GM21367 (cell line): ENCODE measurements at regions not wholly inside any gene's neighbourhood (a gene's known extent, or its start where the extent isn't known, plus 50 kb on each side); places are given as distances from the start of the nearest gene placed in this dataset.
"Not testable (repeated sequence)": the region's sequence is repeated elsewhere in the genome, so short reads cannot be mapped to it uniquely, and the experiment has no call there.

Source experiments
- ATAC-seq: cut with Tn5 transposase; IDR thresholded peaks from one replicate; pipeline ENCODE4 v1.9.1; 2021; ENCODE audit not compliant: unreplicated experiment

GRCh38 chr5:25458628-25459027 lies 813.9 kb upstream of the CDH10 start:
- no peak for ATAC-seq

- no peak for ATAC-seq
These were observed 808.7 kb upstream of the CDH10 start for GRCh38 chr5:25453500-25453899.

- no peak for ATAC-seq
These were observed 806.5 kb upstream of the CDH10 start for GRCh38 chr5:25451294-25451693.

- no peak for ATAC-seq
These were observed 803.9 kb upstream of the CDH10 start for GRCh38 chr5:25448646-25449045.

DNA sequence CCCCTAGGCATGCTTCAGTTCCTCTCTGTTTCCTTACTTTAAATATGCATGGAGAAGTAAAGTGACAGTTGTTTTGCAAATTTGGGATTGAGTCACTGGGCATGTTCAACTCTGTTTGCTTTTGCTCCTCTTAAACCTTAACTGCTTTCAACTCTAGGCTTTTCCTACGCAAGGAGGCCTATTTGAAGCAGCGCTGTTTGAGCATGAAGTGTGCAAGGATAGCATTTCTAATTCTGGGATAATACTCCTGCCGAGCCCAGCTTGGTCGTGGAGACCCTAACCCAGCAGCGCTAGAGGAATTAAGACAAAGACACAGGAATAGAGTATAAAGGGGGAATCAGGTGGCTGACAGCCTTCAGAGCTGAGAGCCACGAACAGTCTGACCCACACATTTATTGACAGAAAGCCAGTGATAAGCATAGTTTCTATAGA lies 803.4 kb upstream of the CDH10 start:
- no peak for ATAC-seq

- not testable (repeated sequence) for ATAC-seq
These were observed 801.3 kb upstream of the CDH10 start for GRCh38 chr5:25446061-25446420.

GRCh38 chr5:25445381-25446060 lies 800.7 kb upstream of the CDH10 start:
- ATAC-seq, result not testable (repeated sequence)

GRCh38 chr5:25444697-25445096 lies 799.9 kb upstream of the CDH10 start:
- ATAC-seq, result no peak

DNA sequence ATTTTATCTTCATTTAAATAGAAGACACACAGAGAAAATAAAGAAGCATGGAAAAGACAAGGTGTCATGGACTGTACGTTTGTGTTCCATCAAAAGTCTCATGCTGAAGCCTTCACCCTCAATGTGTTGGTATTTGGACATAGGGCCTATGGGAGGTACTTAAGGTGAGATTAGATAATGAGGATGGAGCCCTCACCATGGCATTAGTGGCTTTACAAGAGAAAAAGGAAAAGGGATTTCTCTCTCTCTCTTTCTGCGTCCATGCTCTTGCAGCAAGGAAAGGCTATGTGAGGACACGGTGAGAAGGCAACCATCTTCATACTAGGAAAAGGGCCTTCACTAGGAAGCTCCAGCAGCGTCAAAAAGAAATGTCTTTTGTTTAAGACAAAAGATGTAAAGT lies 797.0 kb upstream of the CDH10 start:
- ATAC-seq, result no peak

DNA sequence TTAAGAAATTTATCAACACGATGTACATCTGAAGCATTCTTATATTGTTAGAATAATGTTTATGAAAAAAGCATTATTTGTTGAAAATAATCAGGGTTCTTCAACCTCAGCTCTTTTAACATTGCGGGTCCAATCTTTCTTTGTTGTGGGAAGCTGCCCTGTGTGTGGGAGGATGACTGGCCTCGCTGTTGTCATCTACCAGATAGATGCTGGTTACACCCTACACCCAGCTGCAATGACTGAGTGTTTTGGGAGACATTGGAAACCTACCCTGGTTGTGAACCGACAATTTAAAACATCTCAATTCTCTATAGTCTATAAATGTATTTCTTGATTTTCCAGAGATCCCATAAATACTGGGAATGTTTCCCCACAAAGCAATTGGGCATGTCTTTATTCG lies 794.2 kb upstream of the CDH10 start:
- no peak for ATAC-seq

GRCh38 chr5:25438375-25438774 lies 793.6 kb upstream of the CDH10 start:
- ATAC-seq, result not testable (repeated sequence)

DNA sequence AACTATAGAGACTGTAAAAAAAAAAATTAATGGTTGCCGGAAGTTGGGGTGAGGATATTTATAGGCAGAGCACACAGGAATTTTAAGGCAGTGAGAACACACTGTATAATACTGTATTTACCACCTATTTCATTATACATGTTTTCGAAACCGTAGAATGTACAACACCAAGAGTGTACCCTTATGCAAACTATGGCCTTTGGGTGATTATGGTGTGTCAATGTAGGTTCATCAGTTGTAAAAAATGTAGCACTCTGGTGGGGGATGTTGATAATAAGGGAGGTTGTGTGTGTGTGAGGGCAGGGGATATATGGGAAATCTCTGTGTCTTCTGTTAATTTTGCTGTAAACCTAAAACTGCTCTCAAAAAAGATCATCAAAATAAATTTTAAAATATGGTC lies 791.7 kb upstream of the CDH10 start:
- ATAC-seq, result no peak

GRCh38 chr5:25435882-25436281 lies 791.1 kb upstream of the CDH10 start:
- no peak for ATAC-seq

GRCh38 chr5:25427240-25427639 lies 782.5 kb upstream of the CDH10 start:
- ATAC-seq, result no peak

DNA sequence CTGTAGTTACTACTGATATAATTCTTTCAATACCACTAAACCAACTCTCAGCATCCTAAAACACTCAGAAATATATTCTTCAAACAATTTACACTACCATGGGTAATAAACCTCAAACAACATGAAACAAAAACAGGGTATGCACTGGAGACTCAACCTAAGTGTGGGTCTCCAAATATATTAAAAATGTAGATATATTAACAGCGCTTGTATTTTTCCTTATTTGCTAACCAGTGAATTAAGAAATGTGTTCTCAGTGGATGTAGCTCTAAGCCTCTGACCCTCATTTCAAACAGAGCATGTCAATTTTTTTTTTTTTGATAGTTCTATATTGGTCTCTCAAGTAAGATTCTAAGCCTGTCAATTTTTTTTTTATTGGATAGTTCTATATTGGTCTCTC lies 778.5 kb upstream of the CDH10 start:
- ATAC-seq, result no peak

DNA sequence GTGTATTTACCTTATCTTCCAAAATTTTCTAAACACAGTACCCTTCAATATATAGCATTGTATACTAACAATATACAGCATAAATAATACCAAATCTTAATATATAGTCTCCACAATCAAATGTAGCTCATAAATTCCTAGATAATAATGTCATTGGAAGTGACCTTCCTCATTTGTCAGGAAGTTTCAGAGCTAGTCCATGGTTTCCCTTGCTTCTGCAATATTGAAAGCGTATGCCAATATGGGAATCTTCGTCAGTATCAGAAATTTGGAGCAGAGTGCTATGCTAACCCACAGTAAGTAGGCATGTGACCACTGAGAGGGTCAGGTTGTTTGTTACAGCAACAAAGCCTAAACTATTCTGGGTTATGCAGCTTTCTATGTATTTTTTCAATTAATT lies 774.9 kb upstream of the CDH10 start:
- no peak for ATAC-seq

DNA sequence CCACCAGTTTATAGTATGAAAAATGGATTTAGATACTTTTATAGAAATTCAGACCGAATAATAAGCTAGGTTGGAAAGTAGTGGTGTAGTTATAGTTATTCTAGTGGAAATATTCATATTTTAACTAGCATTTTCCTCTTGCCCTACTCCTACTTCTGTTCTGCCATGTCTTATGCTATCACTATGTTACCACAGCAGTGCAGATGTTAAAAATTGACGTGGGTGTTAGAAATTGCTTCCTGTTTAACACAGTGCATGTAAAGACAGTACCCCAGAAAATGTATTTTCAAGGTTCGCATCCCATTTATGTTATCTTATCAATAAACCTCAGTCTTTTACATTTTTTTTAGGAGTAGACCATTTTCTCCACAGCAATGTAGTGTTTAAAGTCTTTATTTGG lies 774.2 kb upstream of the CDH10 start:
- ATAC-seq, result no peak

GRCh38 chr5:25418319-25418859 lies 773.6 kb upstream of the CDH10 start:
- no peak for ATAC-seq

- no peak for ATAC-seq
These were observed 772.2 kb upstream of the CDH10 start for GRCh38 chr5:25416960-25417359.

DNA sequence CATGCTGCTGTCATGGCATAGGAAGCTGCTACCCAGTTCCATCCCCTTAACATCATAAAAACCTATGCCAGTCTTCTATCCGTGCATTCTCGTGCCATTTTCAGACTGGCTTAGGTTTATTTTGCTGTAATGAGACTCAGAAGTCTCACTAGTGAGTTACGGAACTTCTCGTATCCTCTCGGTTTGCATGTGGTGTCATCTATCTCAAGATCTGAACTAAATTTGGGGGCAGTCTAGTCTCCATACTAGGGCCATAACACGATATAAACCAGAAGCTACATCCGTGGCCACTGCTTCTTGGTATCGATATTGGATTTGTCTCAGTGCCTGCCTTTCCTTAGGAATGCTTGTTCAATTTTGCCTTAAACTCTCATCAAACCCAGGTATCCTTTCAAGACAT lies 771.2 kb upstream of the CDH10 start:
- ATAC-seq, result no peak

- no peak for ATAC-seq
These were observed 770.0 kb upstream of the CDH10 start for GRCh38 chr5:25414742-25415141.

DNA sequence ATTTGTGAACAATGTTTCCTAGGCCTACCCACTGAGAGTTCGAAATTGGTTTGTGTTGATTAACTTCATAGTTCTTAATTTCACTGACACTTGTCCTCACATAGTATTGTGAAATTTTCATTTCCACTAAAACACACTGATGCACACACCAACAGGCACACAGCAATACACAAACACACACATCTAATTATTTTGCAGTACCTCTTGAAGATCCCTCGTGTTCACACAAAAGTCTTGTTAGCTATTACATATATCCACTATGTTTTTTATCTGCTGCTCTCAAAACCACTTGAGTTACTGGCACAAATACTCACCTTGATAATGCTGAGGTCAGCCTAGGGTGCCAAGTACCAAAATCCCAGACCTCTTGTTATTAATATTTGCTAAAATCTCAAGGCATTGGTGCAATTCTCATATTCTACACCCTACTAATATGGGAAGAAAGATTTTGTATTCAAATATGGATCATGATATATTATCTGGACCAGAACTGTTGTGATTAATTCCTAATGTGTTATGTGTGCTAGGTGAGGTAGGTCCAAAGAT lies 767.4 kb upstream of the CDH10 start:
- ATAC-seq, result no peak

DNA sequence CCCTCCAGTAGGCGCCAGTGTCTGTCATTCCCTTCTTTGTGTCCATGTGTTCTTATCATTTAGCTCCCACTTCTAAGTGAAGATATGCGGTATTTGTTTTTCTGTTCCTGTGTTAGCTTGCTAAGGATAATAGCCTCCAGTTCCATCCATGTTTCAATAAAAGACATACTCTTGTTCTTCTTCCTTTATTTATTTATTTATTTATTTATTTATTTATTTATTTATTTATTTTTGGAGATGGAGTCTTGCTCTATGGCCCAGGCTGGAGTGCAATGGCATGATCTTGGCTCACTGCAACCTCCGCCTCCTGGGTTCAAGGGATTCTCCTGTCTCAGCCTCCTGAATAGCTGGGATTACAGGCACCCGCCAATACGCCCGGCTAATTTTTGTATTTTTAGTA lies 762.6 kb upstream of the CDH10 start:
- ATAC-seq, result not testable (repeated sequence)
